GM10266 (cell line): ENCODE measurements at regions not wholly inside any gene's neighbourhood (a gene's known extent, or its start where the extent isn't known, plus 50 kb on each side); places are given as distances from the start of the nearest gene placed in this dataset.

Experiments used
- DNase-seq: peaks from one replicate; pipeline ENCODE4 v3.0.0; 2012; ENCODE audit errors: extremely low spot score
- CTCF ChIP-seq: IDR thresholded peaks from 2 replicates; pipeline ENCODE4 v1.5.1; 2012; ENCODE audit warnings: mild to moderate bottlenecking, low read depth; ENCODE audit not compliant: control insufficient read depth, insufficient read depth; ENCODE audit errors: missing control alignments

GRCh38 chr4:4719436-4719835, 140.0 kb upstream of the MSX1 start:
- no peak for DNase-seq

DNA sequence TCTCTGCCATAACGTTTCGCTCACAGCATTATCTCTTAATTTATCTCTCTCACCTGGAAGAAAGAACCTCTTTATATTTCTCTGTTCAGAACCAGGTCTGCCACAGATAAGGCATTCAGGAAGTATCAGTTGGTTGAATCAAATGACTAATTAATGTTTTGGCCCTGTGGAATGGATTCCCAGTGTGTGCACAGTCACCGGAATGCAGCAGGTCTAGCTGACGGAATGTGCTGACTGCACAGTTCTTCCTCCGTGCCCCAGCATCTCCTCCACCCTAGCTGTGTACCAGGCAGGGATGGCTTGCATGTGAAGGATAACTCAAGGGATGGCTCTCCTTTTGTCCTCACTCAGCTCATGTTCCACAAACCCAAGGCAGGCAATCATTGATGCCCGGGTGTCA, 141.8 kb upstream of the MSX1 start:
- DNase-seq, result no peak
- no peak for TF ChIP-seq CTCF

More at GRCh38 chr4:4719436-4719835, 140.0 kb upstream of the MSX1 start:
- TF ChIP-seq CTCF, result no peak

GRCh38 chr4:4714331-4714730, 145.1 kb upstream of the MSX1 start:
- no peak for DNase-seq
- no peak for TF ChIP-seq CTCF

- no peak for TF ChIP-seq CTCF
- no peak for DNase-seq
Measured at GRCh38 chr4:4712800-4713528, 146.5 kb upstream of the MSX1 start.

- no peak for TF ChIP-seq CTCF
- DNase-seq, result no peak
Measured at GRCh38 chr4:4711902-4712301, 147.6 kb upstream of the MSX1 start.

DNA sequence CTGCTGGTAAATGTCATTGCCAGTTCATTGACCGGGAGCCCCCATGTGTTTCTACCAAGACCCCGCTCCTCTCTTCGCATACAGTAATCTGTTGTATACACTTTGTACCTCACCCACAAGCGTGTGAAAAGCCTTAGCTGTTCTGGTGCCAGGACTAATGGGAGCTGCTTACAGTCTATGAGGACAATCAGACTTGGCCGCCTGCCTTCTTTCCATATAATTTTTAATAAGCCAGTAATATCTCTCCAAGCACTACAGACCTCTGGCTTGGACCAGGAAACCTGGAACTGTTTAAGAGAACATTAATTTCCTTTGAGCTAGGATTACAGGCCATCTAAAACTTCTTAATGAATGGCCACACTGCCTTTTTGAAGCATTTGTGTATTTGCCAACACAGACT, 149.7 kb upstream of the MSX1 start:
- no peak for DNase-seq
- TF ChIP-seq CTCF, result no peak

- no peak for TF ChIP-seq CTCF
- no peak for DNase-seq
Measured at GRCh38 chr4:4704267-4704666, 155.2 kb upstream of the MSX1 start.
